ENCODE measurements at regions not wholly inside any gene's neighbourhood (a gene's known extent, or its start where the extent isn't known, plus 50 kb on each side); places are given as distances from the start of the nearest gene placed in this dataset.
"Not testable (repeated sequence)": the region's sequence is repeated elsewhere in the genome, so short reads cannot be mapped to it uniquely, and the experiment has no call there.

- Mint-ChIP-seq H3K4me3 (no peak overlapping the region), H3K36me3 (no peaks in the 10 kb centered on the region), H3K4me1 (no peaks in the 10 kb centered on the region), H3K9me3 (no peaks in the 10 kb centered on the region), H3K27ac (no peak overlapping the region)
- no peak for DNase-seq (ENCODE audit: low spot score in 2 of 2)
- no peak for ATAC-seq
Measured at GRCh38 chr10:111273635-111274034, 196.8 kb downstream of the ADRA2A start.

- Mint-ChIP-seq H3K9me3 (no peaks in the 10 kb centered on the region), H3K27ac (no peak overlapping the region), H3K4me3 (no peak overlapping the region), H3K4me1 (no peaks in the 10 kb centered on the region), H3K36me3 (no peaks in the 10 kb centered on the region)
- ATAC-seq (no peak), DNase-seq (ENCODE audit: low spot score in 2 of 2) (no peak)
Measured at GRCh38 chr10:111275091-111275490, 198.3 kb downstream of the ADRA2A start.

GRCh38 chr10:111277661-111278060, 200.8 kb downstream of the ADRA2A start:
- H3K9me3 Mint-ChIP-seq = no peaks in the 10 kb centered on the region
- H3K4me3 Mint-ChIP-seq = no peak overlapping the region
- no peak overlapping the region for H3K27ac Mint-ChIP-seq
- H3K36me3 Mint-ChIP-seq = no peaks in the 10 kb centered on the region
- H3K4me1 Mint-ChIP-seq = no peaks in the 10 kb centered on the region
- no peak for DNase-seq (ENCODE audit: low spot score in 2 of 2)
- no peak for ATAC-seq

GRCh38 chr10:111278266-111278665, 201.4 kb downstream of the ADRA2A start:
- no peak overlapping the region for H3K27ac Mint-ChIP-seq

GRCh38 chr10:111281516-111281915, 204.7 kb downstream of the ADRA2A start:
- DNase-seq (ENCODE audit: low spot score in 2 of 2) (no peak), ATAC-seq (no peak)
- Mint-ChIP-seq H3K9me3 (no peaks in the 10 kb centered on the region), H3K36me3 (no peaks in the 10 kb centered on the region), H3K4me1 (no peaks in the 10 kb centered on the region), H3K4me3 (no peak overlapping the region), H3K27ac (no peak overlapping the region)

More at GRCh38 chr10:111278266-111278665, 201.4 kb downstream of the ADRA2A start:
- Mint-ChIP-seq H3K4me3 (no peak overlapping the region), H3K36me3 (no peaks in the 10 kb centered on the region), H3K9me3 (no peaks in the 10 kb centered on the region), H3K4me1 (no peaks in the 10 kb centered on the region)
- DNase-seq (ENCODE audit: low spot score in 2 of 2) = no peak
- ATAC-seq = no peak

- Mint-ChIP-seq H3K36me3 (no peaks in the 10 kb centered on the region), H3K9me3 (no peaks in the 10 kb centered on the region), H3K27ac (no peak overlapping the region), H3K4me3 (no peak overlapping the region), H3K4me1 (no peaks in the 10 kb centered on the region)
- no peak for DNase-seq (ENCODE audit: low spot score in 2 of 2)
- no peak for ATAC-seq
Measured at GRCh38 chr10:111289461-111289860, 212.6 kb downstream of the ADRA2A start.

- DNase-seq (ENCODE audit: low spot score in 2 of 2) (no peak), ATAC-seq (no peak)
- Mint-ChIP-seq H3K36me3 (no peaks in the 10 kb centered on the region), H3K9me3 (no peaks in the 10 kb centered on the region), H3K27ac (no peak overlapping the region), H3K4me3 (no peak overlapping the region), H3K4me1 (no peaks in the 10 kb centered on the region)
Measured at GRCh38 chr10:111290649-111291048, 213.8 kb downstream of the ADRA2A start.

GRCh38 chr10:111295788-111296187, 219.0 kb downstream of the ADRA2A start:
- Mint-ChIP-seq H3K36me3 (no peaks in the 10 kb centered on the region), H3K27ac (no peak overlapping the region), H3K4me3 (no peak overlapping the region), H3K4me1 (no peaks in the 10 kb centered on the region), H3K9me3 (no peaks in the 10 kb centered on the region)
- ATAC-seq = no peak
- no peak for DNase-seq (ENCODE audit: low spot score in 2 of 2)

GRCh38 chr10:111297351-111297848, 220.6 kb downstream of the ADRA2A start:
- Mint-ChIP-seq H3K27ac (no peak overlapping the region), H3K9me3 (no peaks in the 10 kb centered on the region), H3K4me3 (no peak overlapping the region), H3K4me1 (no peaks in the 10 kb centered on the region), H3K36me3 (no peaks in the 10 kb centered on the region)
- ATAC-seq (no peak), DNase-seq (ENCODE audit: low spot score in 2 of 2) (no peak)

GRCh38 chr10:111298031-111298430, 221.2 kb downstream of the ADRA2A start:
- H3K4me3 Mint-ChIP-seq = no peak overlapping the region
- DNase-seq (ENCODE audit: low spot score in 2 of 2) (no peak), ATAC-seq (no peak)
- H3K4me1 Mint-ChIP-seq = no peaks in the 10 kb centered on the region
- no peaks in the 10 kb centered on the region for H3K36me3 Mint-ChIP-seq
- no peaks in the 10 kb centered on the region for H3K9me3 Mint-ChIP-seq
- no peak overlapping the region for H3K27ac Mint-ChIP-seq

- DNase-seq (ENCODE audit: low spot score in 2 of 2) = no peak
- no peak for ATAC-seq
- Mint-ChIP-seq H3K9me3 (no peaks in the 10 kb centered on the region), H3K4me3 (no peak overlapping the region), H3K4me1 (no peaks in the 10 kb centered on the region), H3K27ac (no peak overlapping the region), H3K36me3 (no peaks in the 10 kb centered on the region)
Measured at GRCh38 chr10:111299037-111299436, 222.2 kb downstream of the ADRA2A start.

- Mint-ChIP-seq H3K9me3 (no peaks in the 10 kb centered on the region), H3K36me3 (no peaks in the 10 kb centered on the region), H3K4me3 (no peak overlapping the region), H3K27ac (no peak overlapping the region), H3K4me1 (no peaks in the 10 kb centered on the region)
- DNase-seq (ENCODE audit: low spot score in 2 of 2) (no peak), ATAC-seq (no peak)
Measured at GRCh38 chr10:111303887-111304286, 227.1 kb downstream of the ADRA2A start.

GRCh38 chr10:111316722-111317212, 239.9 kb downstream of the ADRA2A start:
- DNase-seq (ENCODE audit: low spot score in 2 of 2) (no peak), ATAC-seq (no peak)
- Mint-ChIP-seq H3K36me3 (no peaks in the 10 kb centered on the region), H3K4me3 (no peak overlapping the region), H3K27ac (no peak overlapping the region), H3K9me3 (no peaks in the 10 kb centered on the region), H3K4me1 (no peaks in the 10 kb centered on the region)

- ATAC-seq = no peak
- Mint-ChIP-seq H3K36me3 (no peaks in the 10 kb centered on the region), H3K4me1 (no peaks in the 10 kb centered on the region), H3K9me3 (no peaks in the 10 kb centered on the region), H3K4me3 (no peak overlapping the region), H3K27ac (no peak overlapping the region)
- no peak for DNase-seq (ENCODE audit: low spot score in 2 of 2)
Measured at GRCh38 chr10:111319866-111320265, 243.0 kb downstream of the ADRA2A start.

GRCh38 chr10:111323389-111323966, 246.6 kb downstream of the ADRA2A start:
- DNase-seq (ENCODE audit: low spot score in 2 of 2) = no peak
- H3K4me1 Mint-ChIP-seq = no peaks in the 10 kb centered on the region
- H3K4me3 Mint-ChIP-seq = no peak overlapping the region
- no peak overlapping the region for H3K27ac Mint-ChIP-seq
- no peak for ATAC-seq
- no peaks in the 10 kb centered on the region for H3K9me3 Mint-ChIP-seq
- H3K36me3 Mint-ChIP-seq = no peaks in the 10 kb centered on the region

- H3K9me3 Mint-ChIP-seq = not testable (repeated sequence)
Measured at GRCh38 chr10:111332174-111332573, 255.3 kb downstream of the ADRA2A start.

More at GRCh38 chr10:111332174-111332573, 255.3 kb downstream of the ADRA2A start:
- not testable (repeated sequence) for ATAC-seq; DNase-seq (ENCODE audit: low spot score in 2 of 2); H3K27ac Mint-ChIP-seq; H3K36me3 Mint-ChIP-seq; H3K4me1 Mint-ChIP-seq; H3K4me3 Mint-ChIP-seq
